ENCODE measurements at regions not wholly inside any gene's neighbourhood (a gene's known extent, or its start where the extent isn't known, plus 50 kb on each side); places are given as distances from the start of the nearest gene placed in this dataset.

GRCh38 chr18:60873708-60874107, 459.5 kb upstream of the CDH20 start:
- no peak for FAIRE-seq
- TF ChIP-seq POLR2A (IDR thresholded peaks at IDR 0.05; ENCODE audit: low read depth, low read length) (no peak), TAF1 (IDR thresholded peaks at IDR 0.05; ENCODE audit: borderline replicate concordance, low read depth, low read length) (no peak), POLR2AphosphoS5 (IDR thresholded peaks at IDR 0.05; ENCODE audit: low read depth, low read length) (no peak)
- no peak for DNase-seq (ENCODE audit: insufficient read length)

GRCh38 chr18:60875957-60876507, 457.2 kb upstream of the CDH20 start:
- TF ChIP-seq POLR2AphosphoS5 (IDR thresholded peaks at IDR 0.05; ENCODE audit: low read depth, low read length) (no peak), TAF1 (IDR thresholded peaks at IDR 0.05; ENCODE audit: borderline replicate concordance, low read depth, low read length) (no peak), POLR2A (IDR thresholded peaks at IDR 0.05; ENCODE audit: low read depth, low read length) (no peak)
- FAIRE-seq (no peak), DNase-seq (ENCODE audit: insufficient read length) (no peak)

- FAIRE-seq (no peak), DNase-seq (ENCODE audit: insufficient read length) (no peak)
- TF ChIP-seq POLR2A (IDR thresholded peaks at IDR 0.05; ENCODE audit: low read depth, low read length) (no peak), TAF1 (IDR thresholded peaks at IDR 0.05; ENCODE audit: borderline replicate concordance, low read depth, low read length) (no peak), POLR2AphosphoS5 (IDR thresholded peaks at IDR 0.05; ENCODE audit: low read depth, low read length) (no peak)
Observed at GRCh38 chr18:60880184-60880583, 453.0 kb upstream of the CDH20 start.

GRCh38 chr18:60883587-60883986, 449.6 kb upstream of the CDH20 start:
- TF ChIP-seq POLR2A (IDR thresholded peaks at IDR 0.05; ENCODE audit: low read depth, low read length) (no peak), TAF1 (IDR thresholded peaks at IDR 0.05; ENCODE audit: borderline replicate concordance, low read depth, low read length) (no peak), POLR2AphosphoS5 (IDR thresholded peaks at IDR 0.05; ENCODE audit: low read depth, low read length) (no peak)
- no peak for FAIRE-seq
- DNase-seq (ENCODE audit: insufficient read length), result no peak

- FAIRE-seq, result no peak
- TF ChIP-seq POLR2AphosphoS5 (IDR thresholded peaks at IDR 0.05; ENCODE audit: low read depth, low read length) (no peak), TAF1 (IDR thresholded peaks at IDR 0.05; ENCODE audit: borderline replicate concordance, low read depth, low read length) (no peak), POLR2A (IDR thresholded peaks at IDR 0.05; ENCODE audit: low read depth, low read length) (no peak)
- no peak for DNase-seq (ENCODE audit: insufficient read length)
Observed at GRCh38 chr18:60888071-60888624, 445.1 kb upstream of the CDH20 start.

- TF ChIP-seq POLR2AphosphoS5 (IDR thresholded peaks at IDR 0.05; ENCODE audit: low read depth, low read length), result no peak
- FAIRE-seq (no peak), DNase-seq (ENCODE audit: insufficient read length) (no peak)
Observed at GRCh38 chr18:60889442-60889841, 443.8 kb upstream of the CDH20 start.

GRCh38 chr18:60891936-60892335, 441.3 kb upstream of the CDH20 start:
- DNase-seq (ENCODE audit: insufficient read length) (no peak), FAIRE-seq (no peak)
- TF ChIP-seq POLR2A (IDR thresholded peaks at IDR 0.05; ENCODE audit: low read depth, low read length) (no peak), POLR2AphosphoS5 (IDR thresholded peaks at IDR 0.05; ENCODE audit: low read depth, low read length) (no peak), TAF1 (IDR thresholded peaks at IDR 0.05; ENCODE audit: borderline replicate concordance, low read depth, low read length) (no peak)

GRCh38 chr18:60892441-60892840, 440.8 kb upstream of the CDH20 start:
- TF ChIP-seq POLR2A (IDR thresholded peaks at IDR 0.05; ENCODE audit: low read depth, low read length) (no peak), POLR2AphosphoS5 (IDR thresholded peaks at IDR 0.05; ENCODE audit: low read depth, low read length) (no peak), TAF1 (IDR thresholded peaks at IDR 0.05; ENCODE audit: borderline replicate concordance, low read depth, low read length) (no peak)
- no peak for FAIRE-seq

GRCh38 chr18:60892855-60893254, 440.4 kb upstream of the CDH20 start:
- no peak for TF ChIP-seq POLR2A (IDR thresholded peaks at IDR 0.05; ENCODE audit: low read depth, low read length)
- TF ChIP-seq POLR2AphosphoS5 (IDR thresholded peaks at IDR 0.05; ENCODE audit: low read depth, low read length), result no peak
- no peak for TF ChIP-seq TAF1 (IDR thresholded peaks at IDR 0.05; ENCODE audit: borderline replicate concordance, low read depth, low read length)
- no peak for DNase-seq (ENCODE audit: insufficient read length)
- FAIRE-seq, result no peak

More at GRCh38 chr18:60892441-60892840, 440.8 kb upstream of the CDH20 start:
- DNase-seq (ENCODE audit: insufficient read length), result no peak

GRCh38 chr18:60893355-60894097, 439.7 kb upstream of the CDH20 start:
- TF ChIP-seq POLR2A (IDR thresholded peaks at IDR 0.05; ENCODE audit: low read depth, low read length) (no peak), TAF1 (IDR thresholded peaks at IDR 0.05; ENCODE audit: borderline replicate concordance, low read depth, low read length) (no peak), POLR2AphosphoS5 (IDR thresholded peaks at IDR 0.05; ENCODE audit: low read depth, low read length) (no peak)
- FAIRE-seq, result no peak
- DNase-seq (ENCODE audit: insufficient read length), result no peak

- FAIRE-seq (no peak), DNase-seq (ENCODE audit: insufficient read length) (no peak)
- TF ChIP-seq POLR2A (IDR thresholded peaks at IDR 0.05; ENCODE audit: low read depth, low read length) (no peak), POLR2AphosphoS5 (IDR thresholded peaks at IDR 0.05; ENCODE audit: low read depth, low read length) (no peak), TAF1 (IDR thresholded peaks at IDR 0.05; ENCODE audit: borderline replicate concordance, low read depth, low read length) (no peak)
Observed at GRCh38 chr18:60894254-60894945, 438.8 kb upstream of the CDH20 start.
